Uterus (tissue), 2 donors: ENCODE measurements at regions not wholly inside any gene's neighbourhood (a gene's known extent, or its start where the extent isn't known, plus 50 kb on each side); places are given as distances from the start of the nearest gene placed in this dataset.

Source experiments
- POLR2A ChIP-seq, 2 donors: fragments of 450-650 bp; IDR thresholded peaks; one replicate each; pipeline ENCODE4 v1.6.1; 2016; ENCODE audit warnings: antibody characterized with exemption in 2 of 2, mild to moderate bottlenecking in 1 of 2, moderate library complexity in 1 of 2
- TF ChIP-seq, protein P1 (sequence below), 4 experiments: fragments of 200-600 bp in 2 of 4; fragments of 450-650 bp in 2 of 4; sonication (generic) in 2 of 4; IDR thresholded peaks; one replicate each; pipeline ENCODE4 v1.5.1; 2016 to 2019; ENCODE audit warnings: antibody characterized with exemption in 4 of 4, mild to moderate bottlenecking in 2 of 4, moderate library complexity in 1 of 4

DNA sequence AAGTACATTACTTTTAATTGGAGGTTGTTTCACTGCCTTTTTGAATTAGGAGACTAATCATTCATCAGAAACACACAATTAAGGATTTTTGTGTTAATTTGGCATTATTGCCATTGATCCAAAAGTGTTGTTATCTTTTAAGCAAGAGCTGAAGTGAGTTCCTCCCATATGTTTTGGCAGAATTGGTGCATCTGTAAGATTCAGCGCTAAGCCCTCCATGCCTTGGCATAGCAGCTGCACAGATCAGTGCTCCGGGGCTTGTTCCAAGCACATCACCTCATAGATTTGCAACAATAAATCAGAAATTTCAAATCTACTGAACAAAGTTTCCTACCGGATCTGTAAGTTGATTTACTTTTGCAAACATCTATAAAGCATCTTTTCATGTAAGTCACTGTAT, 106.8 kb upstream of the PHACTR1 start:
- TF ChIP-seq, protein P1, sequence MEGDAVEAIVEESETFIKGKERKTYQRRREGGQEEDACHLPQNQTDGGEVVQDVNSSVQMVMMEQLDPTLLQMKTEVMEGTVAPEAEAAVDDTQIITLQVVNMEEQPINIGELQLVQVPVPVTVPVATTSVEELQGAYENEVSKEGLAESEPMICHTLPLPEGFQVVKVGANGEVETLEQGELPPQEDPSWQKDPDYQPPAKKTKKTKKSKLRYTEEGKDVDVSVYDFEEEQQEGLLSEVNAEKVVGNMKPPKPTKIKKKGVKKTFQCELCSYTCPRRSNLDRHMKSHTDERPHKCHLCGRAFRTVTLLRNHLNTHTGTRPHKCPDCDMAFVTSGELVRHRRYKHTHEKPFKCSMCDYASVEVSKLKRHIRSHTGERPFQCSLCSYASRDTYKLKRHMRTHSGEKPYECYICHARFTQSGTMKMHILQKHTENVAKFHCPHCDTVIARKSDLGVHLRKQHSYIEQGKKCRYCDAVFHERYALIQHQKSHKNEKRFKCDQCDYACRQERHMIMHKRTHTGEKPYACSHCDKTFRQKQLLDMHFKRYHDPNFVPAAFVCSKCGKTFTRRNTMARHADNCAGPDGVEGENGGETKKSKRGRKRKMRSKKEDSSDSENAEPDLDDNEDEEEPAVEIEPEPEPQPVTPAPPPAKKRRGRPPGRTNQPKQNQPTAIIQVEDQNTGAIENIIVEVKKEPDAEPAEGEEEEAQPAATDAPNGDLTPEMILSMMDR (IDR thresholded peaks at IDR 0.05), result no peak
- TF ChIP-seq POLR2A (IDR thresholded peaks at IDR 0.05), result no peak
